ENCODE measurements at regions not wholly inside any gene's neighbourhood (a gene's known extent, or its start where the extent isn't known, plus 50 kb on each side); places are given as distances from the start of the nearest gene placed in this dataset.

DNA sequence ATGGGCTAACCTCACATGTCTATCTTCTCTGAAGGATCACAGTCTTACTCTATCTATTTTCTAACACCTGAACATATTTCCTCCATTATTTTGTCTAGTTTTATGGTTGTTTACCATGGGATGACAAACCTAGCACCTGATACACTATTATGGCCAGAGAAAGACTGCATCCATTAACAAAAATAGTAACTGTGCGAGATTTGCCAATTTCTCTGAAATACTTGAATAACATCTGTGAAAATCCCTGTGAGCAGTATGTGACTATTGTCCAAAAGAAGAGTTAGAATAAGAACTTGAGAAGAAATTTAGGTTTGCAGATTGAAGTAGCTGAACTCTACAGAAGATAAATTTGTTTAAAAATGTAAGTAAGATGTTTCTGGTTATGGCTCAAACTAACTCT lies 142.0 kb upstream of the CDH11 start:
- no peak for TF ChIP-seq CREB1 (IDR thresholded peaks at IDR 0.05; ENCODE audit: low read depth)
- no peak for TF ChIP-seq MAX (IDR thresholded peaks at IDR 0.05)
- no peak for TF ChIP-seq CEBPB (IDR thresholded peaks at IDR 0.05)

All from Ishikawa (cell line).